ENCODE measurements at regions not wholly inside any gene's neighbourhood (a gene's known extent, or its start where the extent isn't known, plus 50 kb on each side); places are given as distances from the start of the nearest gene placed in this dataset.

GRCh38 chr22:22390989-22391388 is 117.6 kb downstream of the ZNF280B start:
- TF ChIP-seq CTCF (IDR thresholded peaks at IDR 0.05) = no peak
- no peak for TF ChIP-seq POLR2A (IDR thresholded peaks at IDR 0.05)

Data from body of pancreas (tissue), 4 donors.